ENCODE measurements at regions not wholly inside any gene's neighbourhood (a gene's known extent, or its start where the extent isn't known, plus 50 kb on each side); places are given as distances from the start of the nearest gene placed in this dataset.
"Not testable (repeated sequence)": the region's sequence is repeated elsewhere in the genome, so short reads cannot be mapped to it uniquely, and the experiment has no call there.

- DNase-seq: no peak
Measured at GRCh38 chrX:138856881-138857604, 145.5 kb upstream of the FGF13 start.

GRCh38 chrX:138853936-138854335 lies 142.4 kb upstream of the FGF13 start:
- no peak for DNase-seq

DNA sequence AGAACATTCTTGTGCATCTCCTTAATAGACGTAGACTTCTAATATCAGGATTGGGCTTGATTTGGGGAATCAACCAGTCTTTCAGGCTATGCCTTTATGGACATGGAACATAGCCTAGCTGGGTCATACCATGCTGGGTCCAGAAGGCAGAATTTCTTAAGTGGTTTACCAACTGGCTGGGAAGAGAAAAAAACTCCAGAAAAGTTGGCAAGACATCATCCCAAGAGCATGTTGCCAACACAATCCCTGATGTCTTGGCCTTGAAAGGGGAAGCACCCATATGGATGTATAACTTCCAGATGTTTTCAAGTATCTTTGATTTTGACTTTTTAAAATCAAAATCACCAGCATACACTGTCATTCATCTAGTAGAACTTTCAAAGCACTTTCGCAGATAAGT lies 138.0 kb upstream of the FGF13 start:
- no peak for DNase-seq

GRCh38 chrX:138847930-138848329 lies 136.4 kb upstream of the FGF13 start:
- no peak for DNase-seq

GRCh38 chrX:138845786-138846185 lies 134.3 kb upstream of the FGF13 start:
- no peak for DNase-seq

DNA sequence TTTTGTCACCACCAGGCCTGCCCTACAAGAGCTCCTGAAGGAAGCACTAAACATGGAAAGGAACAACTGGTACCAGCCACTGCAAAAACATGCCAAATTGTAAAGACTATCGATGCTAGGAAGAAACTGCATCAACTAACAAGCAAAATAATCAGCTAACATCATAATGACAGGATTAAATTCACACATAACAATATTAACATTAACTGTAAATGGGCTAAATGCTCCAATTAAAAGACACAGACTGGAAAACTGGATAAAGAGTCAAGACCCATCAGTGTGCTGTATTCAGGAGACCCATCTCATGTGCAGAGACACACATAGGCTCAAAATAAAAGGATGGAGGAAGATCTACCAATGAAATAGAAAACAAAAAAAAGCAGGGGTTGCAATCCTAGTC lies 95.9 kb upstream of the FGF13 start:
- not testable (repeated sequence) for DNase-seq

DNA sequence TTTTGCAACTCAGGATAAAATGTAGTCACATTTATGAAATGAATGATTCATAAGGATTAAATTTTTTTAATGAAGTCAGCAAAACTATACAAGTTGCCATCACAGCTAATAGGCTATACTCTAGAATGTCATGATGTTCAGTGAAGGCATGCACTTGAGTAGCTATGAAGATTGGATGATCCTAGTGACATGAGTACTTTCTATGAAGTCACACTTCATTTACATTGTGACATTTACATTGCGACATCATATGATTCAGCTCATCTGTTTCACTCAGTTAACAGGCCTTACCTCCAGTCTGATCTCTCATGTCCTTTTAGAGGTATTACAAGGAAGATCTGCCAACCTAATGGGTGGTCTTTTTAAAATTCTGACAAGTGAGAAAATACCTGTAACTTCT lies 82.7 kb upstream of the FGF13 start:
- DNase-seq: no peak

DNA sequence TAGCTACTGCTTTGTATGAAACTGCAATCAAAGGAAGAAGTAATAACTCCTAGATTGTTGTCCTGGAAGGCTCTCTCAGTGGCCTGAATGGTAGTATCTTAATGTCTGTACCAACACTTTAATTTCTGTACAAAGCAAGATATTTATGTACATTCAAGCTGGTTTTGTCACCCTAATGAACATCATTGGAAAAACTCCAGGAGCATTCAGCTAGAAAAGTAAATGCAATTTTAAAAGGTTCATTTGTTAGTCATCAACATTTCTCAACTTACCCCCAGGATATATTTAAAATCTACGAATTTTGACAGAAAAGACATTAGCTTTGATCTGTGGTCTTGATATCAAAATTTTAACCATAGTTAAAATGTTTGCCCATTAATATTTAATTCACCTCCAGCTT lies 80.0 kb upstream of the FGF13 start:
- no peak for DNase-seq

- DNase-seq: no peak
Measured at GRCh38 chrX:138788771-138789170, 77.3 kb upstream of the FGF13 start.

- not testable (repeated sequence) for DNase-seq
Measured at GRCh38 chrX:138778576-138778909, 67.0 kb upstream of the FGF13 start.

DNA sequence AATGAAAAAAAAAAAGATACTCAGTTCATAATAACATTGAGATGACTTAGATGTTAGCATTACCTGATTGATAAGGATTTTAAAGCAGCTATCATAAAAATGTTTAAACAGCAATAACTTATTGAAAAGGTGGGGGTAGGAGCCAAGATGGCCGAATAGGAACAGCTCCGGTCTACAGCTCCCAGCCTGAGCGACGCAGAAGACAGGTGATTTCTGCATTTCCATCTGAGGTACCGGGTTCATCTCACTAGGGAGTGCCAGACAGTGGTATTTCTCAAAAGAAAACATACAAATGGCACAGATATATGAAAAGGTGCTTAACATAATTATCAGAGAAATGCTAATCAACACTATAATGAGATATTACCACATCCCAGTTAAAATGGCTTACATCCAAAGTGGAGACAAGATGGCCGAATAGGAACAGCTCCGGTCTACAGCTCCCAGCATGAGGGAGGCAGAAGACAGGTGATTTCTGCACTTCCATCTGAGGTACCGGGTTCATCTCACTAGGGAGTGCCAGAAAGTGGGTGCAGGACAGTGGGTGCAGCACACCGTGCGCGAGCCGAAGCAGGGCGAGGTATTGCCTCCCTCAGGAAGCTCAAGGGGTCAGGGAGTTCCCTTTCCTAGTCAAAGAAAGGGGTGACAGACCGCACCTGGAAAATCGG lies 66.5 kb upstream of the FGF13 start:
- DNase-seq: not testable (repeated sequence)

DNA sequence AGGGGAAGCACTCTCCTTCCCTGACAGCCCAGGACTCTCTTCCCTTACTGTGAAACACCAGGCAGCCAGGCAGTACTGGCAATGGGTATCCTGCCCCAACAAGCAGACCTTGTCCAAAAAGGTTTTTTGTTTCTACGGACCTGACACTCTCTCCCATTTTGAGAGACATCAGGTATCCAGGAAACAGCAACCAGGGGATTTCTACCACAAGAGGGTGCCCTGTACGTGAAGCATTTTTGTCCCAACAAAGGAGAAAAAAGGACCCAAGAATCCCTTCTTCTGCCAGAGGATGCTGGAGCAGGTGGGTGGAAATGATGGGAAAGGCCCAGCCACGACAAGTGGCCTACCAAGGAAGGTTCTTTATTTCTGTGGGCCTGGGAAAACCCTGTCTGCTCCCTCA lies 65.7 kb upstream of the FGF13 start:
- no peak for DNase-seq

DNA sequence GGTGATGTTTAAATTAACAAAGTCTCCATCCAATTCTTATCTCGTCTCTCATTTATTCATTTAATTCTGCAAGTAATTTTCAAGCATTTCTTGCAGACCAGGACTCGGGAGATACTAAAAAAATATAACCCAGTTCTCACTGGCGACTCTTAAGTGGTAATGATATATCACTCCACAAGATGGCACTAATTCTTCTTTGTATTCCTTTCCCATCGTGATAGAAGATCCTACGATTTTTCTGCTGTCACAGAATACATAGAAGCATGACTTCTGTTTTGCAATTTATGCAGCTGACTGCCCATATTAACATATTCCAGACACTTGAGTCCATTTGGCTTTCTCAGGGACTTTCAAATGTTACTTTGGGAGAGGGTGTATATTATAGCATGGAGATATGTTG lies 64.0 kb upstream of the FGF13 start:
- peak; percentile 1 for DNase-seq

DNA sequence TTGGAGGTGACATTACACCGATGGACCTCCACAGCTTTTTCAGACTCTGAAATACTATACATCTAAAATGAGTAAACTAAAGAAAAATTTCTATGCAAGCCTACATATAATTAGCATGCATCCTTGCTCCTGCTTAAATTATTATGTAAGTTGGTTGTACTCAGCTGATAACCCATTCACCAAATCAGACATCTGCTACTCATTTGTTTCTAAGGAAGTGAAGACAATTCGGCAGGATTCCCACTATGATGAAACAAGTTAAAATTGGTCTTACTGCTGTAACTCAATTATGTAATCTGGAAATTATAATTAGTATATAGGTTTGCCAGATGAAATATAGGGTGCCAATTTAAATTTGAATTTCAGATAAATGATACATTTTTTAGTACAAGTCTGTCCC lies 59.5 kb upstream of the FGF13 start:
- DNase-seq: no peak

GRCh38 chrX:138769918-138770317 lies 58.4 kb upstream of the FGF13 start:
- DNase-seq: no peak

DNA sequence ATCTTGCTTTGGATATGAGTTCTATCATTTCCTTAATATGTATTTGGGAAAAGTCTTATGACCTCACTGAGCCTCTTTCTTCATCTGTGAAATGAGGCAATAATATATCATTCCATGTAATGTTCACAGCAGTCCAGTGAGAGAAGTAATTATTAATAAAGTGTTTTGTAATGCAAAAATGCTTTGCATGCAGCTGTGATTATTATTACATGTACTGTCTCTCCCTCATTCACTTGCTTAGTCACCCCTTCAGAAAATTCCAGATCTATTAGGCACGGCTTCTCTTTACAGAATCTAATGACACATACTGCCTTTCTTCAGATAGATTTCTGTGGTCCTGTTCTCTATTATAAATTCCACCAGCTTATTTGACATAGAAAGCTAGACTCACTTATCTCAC lies 53.5 kb upstream of the FGF13 start:
- peak; percentile 32 for DNase-seq

DNA sequence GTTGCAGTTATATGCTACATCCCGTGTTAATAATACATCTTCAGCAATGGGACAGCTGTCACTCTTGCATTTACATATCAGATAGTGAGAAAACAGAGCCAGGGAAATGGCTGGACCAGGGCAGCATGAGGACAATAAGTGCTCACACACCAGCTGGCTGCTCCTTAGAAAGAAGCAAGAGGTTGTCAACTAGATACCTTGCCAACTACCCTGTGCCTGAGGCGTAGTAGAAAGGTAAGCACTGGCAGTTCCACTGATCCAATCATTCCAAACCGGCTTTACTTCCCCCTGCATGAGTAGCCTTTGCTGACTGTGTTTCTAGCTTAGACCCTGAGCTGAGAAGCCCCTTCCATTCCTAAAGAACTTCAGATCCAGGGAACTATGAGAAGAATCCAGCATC lies 52.2 kb upstream of the FGF13 start:
- no peak for DNase-seq

DNA sequence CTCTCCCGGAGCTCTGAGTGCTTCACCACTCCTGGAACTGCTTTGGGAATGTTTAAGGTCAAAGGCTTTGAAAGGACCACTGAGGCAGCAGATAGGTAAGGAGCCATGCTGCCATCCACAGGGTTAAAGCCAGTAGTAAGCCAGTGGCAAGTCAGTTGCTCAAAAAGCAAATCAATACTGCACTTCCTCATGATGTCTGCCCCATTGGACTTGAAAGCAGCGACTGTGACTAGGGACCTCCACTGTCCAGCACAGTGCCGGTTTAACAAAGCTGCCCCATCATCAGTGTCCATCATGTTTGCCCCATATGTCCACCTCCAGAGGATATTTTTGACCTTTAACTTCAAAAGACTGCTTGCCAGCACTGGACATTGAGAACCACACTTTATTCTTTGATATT lies 49.9 kb upstream of the FGF13 start:
- DNase-seq: no peak
